Mesothelial cell of epicardium (in vitro differentiated cells): ENCODE measurements at regions not wholly inside any gene's neighbourhood (a gene's known extent, or its start where the extent isn't known, plus 50 kb on each side); places are given as distances from the start of the nearest gene placed in this dataset.
"Not testable (repeated sequence)": the region's sequence is repeated elsewhere in the genome, so short reads cannot be mapped to it uniquely, and the experiment has no call there.

Source experiments
- DNase-seq, 2 experiments: peaks; one replicate each; pipeline ENCODE4 v3.0.0; 2021; ENCODE audit warnings: low spot score in 2 of 2; ENCODE audit not compliant: unreplicated experiment in 2 of 2
- H3K27ac Mint-ChIP-seq: 2 replicates; pipeline ENCODE4 v1.8.0; 2021; ENCODE audit warnings: mixed read lengths
- H3K27me3 Mint-ChIP-seq: 2 replicates; pipeline ENCODE4 v1.8.0; 2021; ENCODE audit warnings: low read depth, mixed read lengths
- H3K36me3 Mint-ChIP-seq: 2 replicates; pipeline ENCODE4 v1.8.0; 2021; ENCODE audit warnings: mixed read lengths
- H3K4me1 Mint-ChIP-seq: 2 replicates; pipeline ENCODE4 v1.8.0; 2021; ENCODE audit warnings: mixed read lengths
- H3K4me3 Mint-ChIP-seq: 2 replicates; pipeline ENCODE4 v1.8.0; 2021; ENCODE audit warnings: mild to moderate bottlenecking, moderate library complexity, mixed read lengths
- H3K9me3 Mint-ChIP-seq: 2 replicates; pipeline ENCODE4 v1.8.0; 2021; ENCODE audit warnings: mixed read lengths
- TF ChIP-seq, protein P1 (sequence below): fragments of 200-600 bp; sonication (generic); IDR thresholded peaks from one replicate; pipeline ENCODE4 v1.5.0; 2021; ENCODE audit warnings: antibody characterized with exemption; ENCODE audit not compliant: unreplicated experiment

DNA sequence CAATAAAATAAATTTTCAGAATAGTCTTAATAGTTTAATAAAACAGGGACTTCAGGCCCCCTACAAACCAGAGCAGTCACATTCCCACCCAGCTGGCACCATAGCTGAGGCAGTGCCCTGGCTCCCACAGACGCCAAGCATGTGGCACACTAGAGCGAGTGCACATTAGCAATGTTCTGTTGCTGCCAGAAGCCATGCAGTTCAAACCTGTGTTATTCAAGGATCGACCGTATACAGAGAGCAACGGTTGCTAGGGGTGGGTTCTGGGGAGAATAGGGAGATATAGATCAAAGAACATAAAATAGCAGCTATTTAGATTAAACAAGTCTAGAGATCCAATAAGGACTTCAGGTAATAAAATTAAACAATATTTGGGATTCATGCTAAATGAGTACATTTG, 419.3 kb upstream of the KLHL1 start:
- Mint-ChIP-seq H3K27ac (no peak overlapping the region), H3K27me3 (no peaks in the 10 kb centered on the region), H3K9me3 (peaks cover 5% of the 10 kb centered on the region), H3K36me3 (no peaks in the 10 kb centered on the region), H3K4me3 (no peak overlapping the region), H3K4me1 (peaks cover 15% of the 10 kb centered on the region)
- TF ChIP-seq, protein P1, sequence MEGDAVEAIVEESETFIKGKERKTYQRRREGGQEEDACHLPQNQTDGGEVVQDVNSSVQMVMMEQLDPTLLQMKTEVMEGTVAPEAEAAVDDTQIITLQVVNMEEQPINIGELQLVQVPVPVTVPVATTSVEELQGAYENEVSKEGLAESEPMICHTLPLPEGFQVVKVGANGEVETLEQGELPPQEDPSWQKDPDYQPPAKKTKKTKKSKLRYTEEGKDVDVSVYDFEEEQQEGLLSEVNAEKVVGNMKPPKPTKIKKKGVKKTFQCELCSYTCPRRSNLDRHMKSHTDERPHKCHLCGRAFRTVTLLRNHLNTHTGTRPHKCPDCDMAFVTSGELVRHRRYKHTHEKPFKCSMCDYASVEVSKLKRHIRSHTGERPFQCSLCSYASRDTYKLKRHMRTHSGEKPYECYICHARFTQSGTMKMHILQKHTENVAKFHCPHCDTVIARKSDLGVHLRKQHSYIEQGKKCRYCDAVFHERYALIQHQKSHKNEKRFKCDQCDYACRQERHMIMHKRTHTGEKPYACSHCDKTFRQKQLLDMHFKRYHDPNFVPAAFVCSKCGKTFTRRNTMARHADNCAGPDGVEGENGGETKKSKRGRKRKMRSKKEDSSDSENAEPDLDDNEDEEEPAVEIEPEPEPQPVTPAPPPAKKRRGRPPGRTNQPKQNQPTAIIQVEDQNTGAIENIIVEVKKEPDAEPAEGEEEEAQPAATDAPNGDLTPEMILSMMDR: no peak
- DNase-seq: no peak

DNA sequence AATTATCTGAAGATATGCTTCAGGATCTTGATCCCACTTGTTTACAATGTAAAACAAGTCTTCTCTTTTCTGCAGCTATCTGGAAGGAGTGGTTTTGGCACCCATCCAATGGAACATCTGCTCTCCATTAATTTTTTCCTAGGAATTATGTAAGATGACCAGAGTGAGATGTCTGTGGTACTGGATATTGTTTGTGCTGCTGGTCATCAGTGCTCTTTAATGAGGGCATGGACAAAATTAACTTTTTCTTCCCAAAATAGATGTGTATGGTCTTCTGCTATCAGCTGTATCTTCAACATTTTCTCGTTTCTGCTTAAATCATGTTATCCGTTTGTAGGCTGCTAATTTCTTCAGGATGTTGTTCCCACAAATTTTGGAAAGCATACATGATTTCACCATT, 415.4 kb upstream of the KLHL1 start:
- H3K9me3 Mint-ChIP-seq: peaks cover 5% of the 10 kb centered on the region
- TF ChIP-seq, protein P1: no peak
- H3K4me1 Mint-ChIP-seq: peaks cover 12% of the 10 kb centered on the region
- no peak for DNase-seq
- no peaks in the 10 kb centered on the region for H3K36me3 Mint-ChIP-seq
- H3K27ac Mint-ChIP-seq: no peak overlapping the region
- no peak overlapping the region for H3K4me3 Mint-ChIP-seq
- no peaks in the 10 kb centered on the region for H3K27me3 Mint-ChIP-seq

DNA sequence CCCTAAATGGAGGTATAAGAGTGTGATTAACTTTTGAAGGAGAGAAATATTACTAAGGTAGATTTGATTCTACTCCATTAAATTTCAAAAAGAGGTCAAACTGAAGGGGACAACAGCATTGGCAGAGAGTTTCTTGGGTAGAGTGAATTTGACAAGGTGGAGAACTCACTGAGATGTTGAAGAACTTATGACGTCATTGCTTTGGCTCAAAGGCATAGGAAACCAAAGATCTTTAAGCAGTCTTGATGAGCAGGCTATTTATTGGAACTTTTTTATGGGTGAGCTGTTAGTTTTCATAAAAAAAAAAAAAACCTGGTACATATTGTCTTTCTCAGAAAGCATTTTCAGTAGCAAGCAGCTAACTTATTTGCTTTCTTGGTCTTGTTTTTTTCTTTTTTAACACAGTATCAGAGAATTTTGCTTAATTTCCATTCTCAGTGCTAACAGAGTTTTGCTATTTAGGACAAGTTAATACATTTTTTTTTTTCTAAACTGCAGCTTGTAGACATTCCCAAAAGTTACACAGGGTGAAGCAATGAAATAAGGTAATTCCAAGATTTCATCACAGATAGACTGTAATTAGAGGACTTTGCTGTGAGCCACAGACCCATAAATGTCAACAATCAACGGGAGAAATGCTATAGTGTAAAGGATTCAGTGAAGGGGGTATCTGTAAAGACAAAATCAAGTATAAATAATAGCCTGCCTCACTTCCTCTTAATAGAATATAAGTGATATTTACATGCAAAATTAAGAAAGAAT, 412.2 kb upstream of the KLHL1 start:
- Mint-ChIP-seq H3K4me3 (no peak overlapping the region), H3K27me3 (no peaks in the 10 kb centered on the region), H3K4me1 (peaks cover 12% of the 10 kb centered on the region), H3K27ac (no peak overlapping the region), H3K36me3 (no peaks in the 10 kb centered on the region), H3K9me3 (peaks cover 5% of the 10 kb centered on the region)
- DNase-seq: no peak
- TF ChIP-seq, protein P1: no peak

DNA sequence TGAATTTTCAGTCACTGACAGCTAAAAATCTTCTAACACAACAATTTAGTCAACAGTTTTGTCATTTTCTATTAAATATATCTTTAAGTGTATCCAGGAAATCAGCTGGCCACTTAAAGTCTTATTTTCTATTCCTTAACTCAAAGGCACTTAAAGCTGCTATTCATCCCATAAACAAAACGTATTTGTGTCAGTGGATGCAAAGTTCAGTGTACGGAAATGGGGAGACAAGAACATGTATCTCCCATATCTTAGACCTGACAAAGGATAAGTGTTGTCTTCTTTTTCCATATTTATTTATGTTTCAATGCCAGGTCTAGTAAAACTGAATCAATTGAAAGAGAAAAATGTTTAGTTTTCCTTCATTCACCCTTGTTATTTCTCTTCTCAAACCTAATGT, 409.8 kb upstream of the KLHL1 start:
- Mint-ChIP-seq H3K27ac (no peak overlapping the region), H3K4me1 (peaks cover 5% of the 10 kb centered on the region), H3K36me3 (no peaks in the 10 kb centered on the region), H3K27me3 (no peaks in the 10 kb centered on the region), H3K9me3 (no peaks in the 10 kb centered on the region), H3K4me3 (no peak overlapping the region)
- TF ChIP-seq, protein P1: no peak
- DNase-seq: no peak

DNA sequence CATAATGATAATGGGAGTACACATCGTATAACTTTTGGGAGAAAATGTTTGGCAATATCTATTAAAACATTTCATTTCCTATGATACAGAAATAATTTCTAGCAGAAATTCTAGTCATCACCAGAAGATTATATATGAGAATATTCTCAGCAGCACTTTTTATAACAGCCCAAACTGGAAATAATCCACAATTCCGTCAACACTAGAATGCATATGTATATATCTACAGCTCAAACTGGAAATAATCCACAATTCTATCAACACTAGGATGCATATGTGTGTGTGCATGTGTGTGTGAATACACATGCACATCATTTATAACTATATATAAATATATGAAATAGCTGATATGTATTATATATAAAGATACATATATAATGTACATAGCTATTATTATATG, 408.0 kb upstream of the KLHL1 start:
- DNase-seq: no peak
- TF ChIP-seq, protein P1: no peak
- Mint-ChIP-seq H3K36me3 (no peaks in the 10 kb centered on the region), H3K27me3 (no peaks in the 10 kb centered on the region), H3K27ac (no peak overlapping the region), H3K4me1 (peaks cover 5% of the 10 kb centered on the region), H3K4me3 (no peak overlapping the region), H3K9me3 (no peaks in the 10 kb centered on the region)

DNA sequence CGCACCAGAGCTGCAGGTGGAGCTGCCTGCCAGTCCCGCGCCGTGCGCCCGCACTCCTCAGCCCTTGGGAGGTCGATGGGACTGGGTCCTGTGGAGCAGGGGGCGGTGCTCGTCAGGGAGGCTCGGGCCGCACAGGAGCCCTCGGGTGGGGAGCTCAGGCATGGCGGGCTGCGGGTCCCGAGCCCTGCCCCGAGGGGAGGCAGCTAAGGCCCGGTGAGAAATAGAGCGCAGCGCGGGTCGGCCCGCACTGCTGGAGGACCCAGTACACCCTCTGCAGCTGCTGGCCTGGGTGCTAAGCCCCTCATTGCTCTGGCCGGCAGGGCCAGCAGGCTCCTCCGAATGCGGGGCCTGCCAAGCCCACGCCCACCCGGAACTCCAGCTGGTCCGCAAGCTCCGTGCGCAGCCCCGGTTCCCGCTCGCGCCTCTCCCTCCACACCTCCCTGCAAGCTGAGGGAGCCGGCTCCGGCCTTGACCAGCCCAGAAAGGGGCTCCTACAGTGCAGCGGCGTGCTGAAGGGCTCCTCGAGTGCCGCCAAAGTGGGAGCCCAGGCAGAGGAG, 403.7 kb upstream of the KLHL1 start:
- not testable (repeated sequence) for H3K9me3 Mint-ChIP-seq, H3K4me3 Mint-ChIP-seq, H3K27me3 Mint-ChIP-seq, H3K4me1 Mint-ChIP-seq, H3K27ac Mint-ChIP-seq, H3K36me3 Mint-ChIP-seq, DNase-seq
